ENCODE measurements at regions not wholly inside any gene's neighbourhood (a gene's known extent, or its start where the extent isn't known, plus 50 kb on each side); places are given as distances from the start of the nearest gene placed in this dataset.

GRCh38 chr14:62420847-62421246 is 624.4 kb downstream of the KCNH5 start:
- no peak for TF ChIP-seq CTCF (IDR thresholded peaks at IDR 0.05; ENCODE audit: insufficient read depth, low read depth, low read length, missing control alignments)
- no peak for DNase-seq (ENCODE audit: low read depth)
- no peak overlapping the region for H3K4me3 ChIP-seq (ENCODE audit: low read depth, low read length)

- no peak for TF ChIP-seq CTCF (IDR thresholded peaks at IDR 0.05; ENCODE audit: insufficient read depth, low read depth, low read length, missing control alignments)
- no peak for DNase-seq (ENCODE audit: low read depth)
- H3K4me3 ChIP-seq (ENCODE audit: low read depth, low read length): no peak overlapping the region
Measured at GRCh38 chr14:62428429-62429203, 616.6 kb downstream of the KCNH5 start.

- no peak overlapping the region for H3K4me3 ChIP-seq (ENCODE audit: low read depth, low read length)
- no peak for TF ChIP-seq CTCF (IDR thresholded peaks at IDR 0.05; ENCODE audit: insufficient read depth, low read depth, low read length, missing control alignments)
- no peak for DNase-seq (ENCODE audit: low read depth)
Measured at GRCh38 chr14:62429683-62430082, 615.6 kb downstream of the KCNH5 start.

GRCh38 chr14:62431496-62431895 is 613.8 kb downstream of the KCNH5 start:
- no peak for DNase-seq (ENCODE audit: low read depth)
- no peak for TF ChIP-seq CTCF (IDR thresholded peaks at IDR 0.05; ENCODE audit: insufficient read depth, low read depth, low read length, missing control alignments)
- no peak overlapping the region for H3K4me3 ChIP-seq (ENCODE audit: low read depth, low read length)

- no peak overlapping the region for H3K4me3 ChIP-seq (ENCODE audit: low read depth, low read length)
- no peak for TF ChIP-seq CTCF (IDR thresholded peaks at IDR 0.05; ENCODE audit: insufficient read depth, low read depth, low read length, missing control alignments)
- DNase-seq (ENCODE audit: low read depth): no peak
Measured at GRCh38 chr14:62432955-62433354, 612.3 kb downstream of the KCNH5 start.

- DNase-seq (ENCODE audit: low read depth): no peak
- no peak for TF ChIP-seq CTCF (IDR thresholded peaks at IDR 0.05; ENCODE audit: insufficient read depth, low read depth, low read length, missing control alignments)
- no peak overlapping the region for H3K4me3 ChIP-seq (ENCODE audit: low read depth, low read length)
Measured at GRCh38 chr14:62436261-62436660, 609.0 kb downstream of the KCNH5 start.

- no peak for TF ChIP-seq CTCF (IDR thresholded peaks at IDR 0.05; ENCODE audit: insufficient read depth, low read depth, low read length, missing control alignments)
- no peak overlapping the region for H3K4me3 ChIP-seq (ENCODE audit: low read depth, low read length)
- no peak for DNase-seq (ENCODE audit: low read depth)
Measured at GRCh38 chr14:62439210-62439609, 606.0 kb downstream of the KCNH5 start.

Measured in GM12865 (cell line).